WTC11 (cell line): ENCODE measurements at regions not wholly inside any gene's neighbourhood (a gene's known extent, or its start where the extent isn't known, plus 50 kb on each side); places are given as distances from the start of the nearest gene placed in this dataset.

Source experiments
- ATAC-seq: fragments of 200-7000 bp; cut with Tn5 transposase; 2 replicates; pipeline ENCODE4 v1.10.0; 2021; ENCODE audit warnings: mild to moderate bottlenecking, moderate library complexity
- CTCF ChIA-PET: fragments of 300-600 bp; sonication (Branson Sonifier 250); formaldehyde crosslinking; loops from one replicate; lab custom pipeline; 2021; ENCODE audit warnings: antibody characterized with exemption; lab: Charles Lee
- POLR2A ChIA-PET: fragments of 350-600 bp; sonication (Branson Sonifier 250); formaldehyde crosslinking; loops from one replicate; lab custom pipeline; 2021; ENCODE audit warnings: antibody characterized with exemption; lab: Charles Lee
- DNase-seq: peaks from one replicate; pipeline ENCODE4 v3.0.0; 2021; ENCODE audit warnings: low spot score
- H3K27ac Mint-ChIP-seq: 2 replicates; pipeline ENCODE4 v1.8.0; 2021; ENCODE audit warnings: mixed read lengths
- H3K27me3 Mint-ChIP-seq: 2 replicates; pipeline ENCODE4 v1.8.0; 2021; ENCODE audit warnings: low read depth, mild to moderate bottlenecking, moderate library complexity, mixed read lengths
- H3K36me3 Mint-ChIP-seq: 2 replicates; pipeline ENCODE4 v1.8.0; 2021; ENCODE audit warnings: mixed read lengths
- H3K4me1 Mint-ChIP-seq: 2 replicates; pipeline ENCODE4 v1.8.0; 2022; ENCODE audit warnings: mixed read lengths
- H3K4me3 Mint-ChIP-seq: 2 replicates; pipeline ENCODE4 v1.8.0; 2021; ENCODE audit warnings: mild to moderate bottlenecking, moderate library complexity, mixed read lengths
- H3K9me3 Mint-ChIP-seq: 2 replicates; pipeline ENCODE4 v1.8.0; 2021; ENCODE audit warnings: mixed read lengths
- ATF1 ChIP-seq: sonication (generic); formaldehyde crosslinking; IDR thresholded peaks from 2 replicates; pipeline ENCODE4 v1.8.1; 2023; ENCODE audit warnings: mild to moderate bottlenecking, moderate library complexity, missing genetic modification reagents
- CBFB ChIP-seq: sonication (generic); formaldehyde crosslinking; IDR thresholded peaks from 2 replicates; pipeline ENCODE4 v1.8.1; 2022; ENCODE audit warnings: mild to moderate bottlenecking, low read depth, missing genetic modification reagents
- ELF4 ChIP-seq: sonication (generic); formaldehyde crosslinking; IDR thresholded peaks from 2 replicates; pipeline ENCODE4 v1.8.1; 2022; ENCODE audit warnings: low read depth, mild to moderate bottlenecking, moderate library complexity, missing genetic modification reagents
- EMX1 ChIP-seq: fragments of 250-450 bp; sonication (Bioruptor Pico); IDR thresholded peaks from 2 replicates; pipeline ENCODE4 v1.8.0; 2021; ENCODE audit warnings: mild to moderate bottlenecking
- HMGA2 ChIP-seq: fragments of 250-450 bp; sonication (Bioruptor Pico); IDR thresholded peaks from 2 replicates; pipeline ENCODE4 v1.4.0; 2021; ENCODE audit warnings: mild to moderate bottlenecking, moderate library complexity
- MXD4 ChIP-seq: fragments of 250-450 bp; sonication (Bioruptor Pico); IDR thresholded peaks from 2 replicates; pipeline ENCODE4 v1.8.0; 2021; ENCODE audit warnings: mild to moderate bottlenecking, moderate library complexity, borderline replicate concordance
- SMAD3 ChIP-seq: sonication (generic); formaldehyde crosslinking; IDR thresholded peaks from 2 replicates; pipeline ENCODE4 v1.8.0; 2022; ENCODE audit warnings: missing genetic modification reagents, mild to moderate bottlenecking, borderline replicate concordance
- SOX15 ChIP-seq: fragments of 250-450 bp; sonication (Bioruptor Pico); IDR thresholded peaks from 2 replicates; pipeline ENCODE4 v1.9.0; 2021; ENCODE audit warnings: mild to moderate bottlenecking
- SP1 ChIP-seq: sonication (generic); formaldehyde crosslinking; conservative IDR thresholded peaks from 2 replicates; pipeline ENCODE4 v1.8.1; 2022; ENCODE audit warnings: missing genetic modification reagents
- TEAD1 ChIP-seq: sonication (generic); formaldehyde crosslinking; IDR thresholded peaks from 2 replicates; pipeline ENCODE4 v1.8.0; 2022; ENCODE audit warnings: mild to moderate bottlenecking, missing genetic modification reagents
- ZNF232 ChIP-seq: sonication (generic); formaldehyde crosslinking; IDR thresholded peaks from 2 replicates; pipeline ENCODE4 v1.8.0; 2022; ENCODE audit warnings: mild to moderate bottlenecking, missing genetic modification reagents
- TF ChIP-seq, protein P1 (sequence below): sonication (generic); formaldehyde crosslinking; IDR thresholded peaks from 2 replicates; pipeline ENCODE4 v1.8.0; 2022; ENCODE audit warnings: mild to moderate bottlenecking, missing genetic modification reagents
- TF ChIP-seq, protein P2 (sequence below): sonication (generic); formaldehyde crosslinking; IDR thresholded peaks from 2 replicates; pipeline ENCODE4 v1.8.1; 2022; ENCODE audit warnings: missing genetic modification reagents, borderline replicate concordance
- TF ChIP-seq, protein P3 (sequence below): sonication (generic); formaldehyde crosslinking; IDR thresholded peaks from 2 replicates; pipeline ENCODE4 v1.8.0; 2023; ENCODE audit warnings: missing genetic modification reagents, mild to moderate bottlenecking, borderline replicate concordance

DNA sequence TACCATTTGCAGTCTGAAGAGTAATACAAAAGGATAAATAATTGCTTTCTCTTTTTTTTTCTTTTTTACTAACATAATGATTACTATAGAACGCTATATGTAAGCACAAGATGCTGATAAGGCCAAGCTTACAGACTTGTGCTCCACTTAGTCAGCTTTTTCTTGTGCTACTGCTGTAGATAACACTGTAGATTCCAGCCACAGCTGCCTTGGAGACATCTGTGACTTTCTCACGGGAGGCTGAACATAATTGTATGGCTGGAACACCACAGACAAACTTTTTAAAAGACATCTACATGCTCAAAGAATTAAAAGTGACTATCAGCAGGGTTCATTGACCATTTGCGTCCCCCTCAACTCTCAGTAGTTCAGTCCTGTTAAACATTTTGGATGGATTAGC is 381.7 kb upstream of the AMOT start:
- H3K9me3 Mint-ChIP-seq, result peaks cover 13% of the 10 kb centered on the region
- POLR2A ChIA-PET, result no interaction called here
- no peak overlapping the region for H3K4me3 Mint-ChIP-seq
- no peak for TF ChIP-seq ZNF232 (CRISPR knock-in tag)
- TF ChIP-seq, all 79 proteins: peak for 0
- Mint-ChIP-seq H3K36me3 (peaks cover 14% of the 10 kb centered on the region), H3K27ac (no peak overlapping the region), H3K4me1 (peaks cover 9% of the 10 kb centered on the region), H3K27me3 (no peaks in the 10 kb centered on the region)
- ATAC-seq, result no peak
- CTCF ChIA-PET, result no interaction called here
- no peak for DNase-seq

DNA sequence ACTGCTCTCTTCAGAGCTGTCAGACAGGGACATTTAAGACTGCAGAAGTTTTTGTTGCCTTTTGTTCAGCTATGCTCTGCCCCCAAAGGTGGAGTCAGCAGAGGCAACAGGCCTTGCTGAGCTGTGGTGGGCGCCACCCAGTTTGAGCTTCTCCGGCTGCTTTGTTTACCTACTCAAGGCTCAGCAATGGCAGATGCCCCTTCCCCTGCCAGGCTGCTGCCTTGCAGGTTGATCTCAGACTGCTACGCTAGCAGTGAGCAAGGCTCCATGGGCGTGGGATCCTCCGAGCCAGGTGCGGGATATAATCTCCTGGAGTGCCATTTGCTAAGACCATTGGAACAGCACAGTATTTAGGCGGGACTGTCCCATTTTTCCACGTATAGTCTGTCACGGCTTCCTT is 371.4 kb upstream of the AMOT start:
- TF ChIP-seq TEAD1 (CRISPR knock-in tag) (no peak), MXD4 (no peak), ATF1 (CRISPR knock-in tag) (no peak)
- TF ChIP-seq, protein P1, sequence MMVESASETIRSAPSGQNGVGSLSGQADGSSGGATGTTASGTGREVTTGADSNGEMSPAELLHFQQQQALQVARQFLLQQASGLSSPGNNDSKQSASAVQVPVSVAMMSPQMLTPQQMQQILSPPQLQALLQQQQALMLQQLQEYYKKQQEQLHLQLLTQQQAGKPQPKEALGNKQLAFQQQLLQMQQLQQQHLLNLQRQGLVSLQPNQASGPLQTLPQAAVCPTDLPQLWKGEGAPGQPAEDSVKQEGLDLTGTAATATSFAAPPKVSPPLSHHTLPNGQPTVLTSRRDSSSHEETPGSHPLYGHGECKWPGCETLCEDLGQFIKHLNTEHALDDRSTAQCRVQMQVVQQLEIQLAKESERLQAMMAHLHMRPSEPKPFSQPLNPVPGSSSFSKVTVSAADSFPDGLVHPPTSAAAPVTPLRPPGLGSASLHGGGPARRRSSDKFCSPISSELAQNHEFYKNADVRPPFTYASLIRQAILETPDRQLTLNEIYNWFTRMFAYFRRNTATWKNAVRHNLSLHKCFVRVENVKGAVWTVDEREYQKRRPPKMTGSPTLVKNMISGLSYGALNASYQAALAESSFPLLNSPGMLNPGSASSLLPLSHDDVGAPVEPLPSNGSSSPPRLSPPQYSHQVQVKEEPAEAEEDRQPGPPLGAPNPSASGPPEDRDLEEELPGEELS (CRISPR knock-in tag), result no peak
- CTCF ChIA-PET, result no interaction called here
- peaks cover 4% of the 10 kb centered on the region; the same call in 1 of the 2 replicates for H3K27me3 Mint-ChIP-seq
- DNase-seq (no peak), ATAC-seq (no peak)
- H3K4me3 Mint-ChIP-seq, result no peak overlapping the region
- peaks cover 25% of the 10 kb centered on the region for H3K36me3 Mint-ChIP-seq
- H3K27ac Mint-ChIP-seq, result no peak overlapping the region
- POLR2A ChIA-PET, result no interaction called here
- H3K9me3 Mint-ChIP-seq, result peaks cover 21% of the 10 kb centered on the region
- no peaks in the 10 kb centered on the region for H3K4me1 Mint-ChIP-seq

DNA sequence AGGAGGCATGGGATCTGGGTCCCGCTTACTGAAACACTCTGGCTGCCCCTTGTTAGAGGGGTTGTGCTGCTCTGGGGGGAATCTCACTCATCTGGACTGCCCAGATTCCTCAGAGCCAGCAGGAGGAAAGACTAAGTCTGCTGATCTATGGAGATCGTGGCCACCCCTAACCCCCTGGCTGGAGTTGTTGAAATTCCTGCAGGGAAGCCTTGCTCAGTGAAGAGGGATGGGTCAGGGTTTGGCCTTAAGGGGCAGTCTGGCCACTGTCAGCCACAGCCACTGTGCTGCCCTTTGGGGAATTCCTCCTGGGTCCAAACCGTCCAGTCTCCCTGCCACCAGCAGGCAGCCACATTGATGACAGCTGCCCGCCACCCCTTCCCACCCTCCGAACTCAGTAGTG is 362.0 kb upstream of the AMOT start:
- Mint-ChIP-seq H3K4me1 (no peaks in the 10 kb centered on the region), H3K36me3 (peaks cover 5% of the 10 kb centered on the region; the same call in 1 of the 2 replicates), H3K27ac (no peak overlapping the region), H3K4me3 (no peak overlapping the region), H3K27me3 (peaks cover 3% of the 10 kb centered on the region; the same call in 1 of the 2 replicates), H3K9me3 (peaks cover 20% of the 10 kb centered on the region)
- TF ChIP-seq ZNF232 (CRISPR knock-in tag), result no peak
- TF ChIP-seq ELF4, result no peak
- no peak for TF ChIP-seq MXD4
- TF ChIP-seq SOX15, result no peak
- TF ChIP-seq SMAD3 (CRISPR knock-in tag), result no peak
- no peak for TF ChIP-seq CBFB (CRISPR knock-in tag)
- TF ChIP-seq SP1 (CRISPR knock-in tag), result no peak
- no peak for TF ChIP-seq HMGA2 (CRISPR knock-in tag)
- TF ChIP-seq, protein P2, sequence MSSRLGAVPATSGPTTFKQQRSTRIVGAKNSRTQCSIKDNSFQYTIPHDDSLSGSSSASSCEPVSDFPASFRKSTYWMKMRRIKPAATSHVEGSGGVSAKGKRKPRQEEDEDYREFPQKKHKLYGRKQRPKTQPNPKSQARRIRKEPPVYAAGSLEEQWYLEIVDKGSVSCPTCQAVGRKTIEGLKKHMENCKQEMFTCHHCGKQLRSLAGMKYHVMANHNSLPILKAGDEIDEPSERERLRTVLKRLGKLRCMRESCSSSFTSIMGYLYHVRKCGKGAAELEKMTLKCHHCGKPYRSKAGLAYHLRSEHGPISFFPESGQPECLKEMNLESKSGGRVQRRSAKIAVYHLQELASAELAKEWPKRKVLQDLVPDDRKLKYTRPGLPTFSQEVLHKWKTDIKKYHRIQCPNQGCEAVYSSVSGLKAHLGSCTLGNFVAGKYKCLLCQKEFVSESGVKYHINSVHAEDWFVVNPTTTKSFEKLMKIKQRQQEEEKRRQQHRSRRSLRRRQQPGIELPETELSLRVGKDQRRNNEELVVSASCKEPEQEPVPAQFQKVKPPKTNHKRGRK (CRISPR knock-in tag), result no peak
- ATAC-seq (no peak), DNase-seq (no peak)
- ChIA-PET CTCF (no interaction called here), POLR2A (no interaction called here)

DNA sequence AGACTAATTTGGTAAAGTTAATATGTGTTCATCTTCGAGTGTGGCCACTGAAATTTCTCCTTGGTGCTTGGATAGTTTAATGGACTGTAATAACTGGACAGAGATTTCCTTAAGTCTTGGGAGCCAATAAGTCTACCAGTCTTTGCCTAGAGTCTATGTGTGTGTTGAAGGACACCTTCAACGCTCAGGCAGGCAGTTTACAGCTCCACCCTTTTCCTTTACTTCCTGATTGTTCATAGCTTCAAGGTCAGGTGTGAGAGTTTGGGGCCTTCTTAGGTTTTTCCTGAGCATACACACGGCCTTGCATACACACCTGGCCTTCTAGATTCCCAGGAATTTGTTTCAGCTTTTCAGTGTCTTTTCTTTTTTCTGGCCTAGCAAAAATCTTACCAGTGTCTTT is 355.3 kb upstream of the AMOT start:
- ChIA-PET CTCF (no interaction called here), POLR2A (no interaction called here)
- H3K4me1 Mint-ChIP-seq, result no peaks in the 10 kb centered on the region

More for the DNA sequence above, 355.3 kb upstream of the AMOT start:
- ATAC-seq (no peak), DNase-seq (no peak)
- Mint-ChIP-seq H3K36me3 (0 out of 2 replicates have a peak, but pooled peaks cover 9% of the 10 kb centered on the region), H3K4me3 (no peak overlapping the region), H3K27ac (no peak overlapping the region), H3K27me3 (no peaks in the 10 kb centered on the region), H3K9me3 (peaks cover 22% of the 10 kb centered on the region)
- TF ChIP-seq, protein P3, sequence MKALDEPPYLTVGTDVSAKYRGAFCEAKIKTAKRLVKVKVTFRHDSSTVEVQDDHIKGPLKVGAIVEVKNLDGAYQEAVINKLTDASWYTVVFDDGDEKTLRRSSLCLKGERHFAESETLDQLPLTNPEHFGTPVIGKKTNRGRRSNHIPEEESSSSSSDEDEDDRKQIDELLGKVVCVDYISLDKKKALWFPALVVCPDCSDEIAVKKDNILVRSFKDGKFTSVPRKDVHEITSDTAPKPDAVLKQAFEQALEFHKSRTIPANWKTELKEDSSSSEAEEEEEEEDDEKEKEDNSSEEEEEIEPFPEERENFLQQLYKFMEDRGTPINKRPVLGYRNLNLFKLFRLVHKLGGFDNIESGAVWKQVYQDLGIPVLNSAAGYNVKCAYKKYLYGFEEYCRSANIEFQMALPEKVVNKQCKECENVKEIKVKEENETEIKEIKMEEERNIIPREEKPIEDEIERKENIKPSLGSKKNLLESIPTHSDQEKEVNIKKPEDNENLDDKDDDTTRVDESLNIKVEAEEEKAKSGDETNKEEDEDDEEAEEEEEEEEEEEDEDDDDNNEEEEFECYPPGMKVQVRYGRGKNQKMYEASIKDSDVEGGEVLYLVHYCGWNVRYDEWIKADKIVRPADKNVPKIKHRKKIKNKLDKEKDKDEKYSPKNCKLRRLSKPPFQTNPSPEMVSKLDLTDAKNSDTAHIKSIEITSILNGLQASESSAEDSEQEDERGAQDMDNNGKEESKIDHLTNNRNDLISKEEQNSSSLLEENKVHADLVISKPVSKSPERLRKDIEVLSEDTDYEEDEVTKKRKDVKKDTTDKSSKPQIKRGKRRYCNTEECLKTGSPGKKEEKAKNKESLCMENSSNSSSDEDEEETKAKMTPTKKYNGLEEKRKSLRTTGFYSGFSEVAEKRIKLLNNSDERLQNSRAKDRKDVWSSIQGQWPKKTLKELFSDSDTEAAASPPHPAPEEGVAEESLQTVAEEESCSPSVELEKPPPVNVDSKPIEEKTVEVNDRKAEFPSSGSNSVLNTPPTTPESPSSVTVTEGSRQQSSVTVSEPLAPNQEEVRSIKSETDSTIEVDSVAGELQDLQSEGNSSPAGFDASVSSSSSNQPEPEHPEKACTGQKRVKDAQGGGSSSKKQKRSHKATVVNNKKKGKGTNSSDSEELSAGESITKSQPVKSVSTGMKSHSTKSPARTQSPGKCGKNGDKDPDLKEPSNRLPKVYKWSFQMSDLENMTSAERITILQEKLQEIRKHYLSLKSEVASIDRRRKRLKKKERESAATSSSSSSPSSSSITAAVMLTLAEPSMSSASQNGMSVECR, result no peak
- no peak for TF ChIP-seq EMX1
